HG02943 (cell line): ENCODE measurements at regions not wholly inside any gene's neighbourhood (a gene's known extent, or its start where the extent isn't known, plus 50 kb on each side); places are given as distances from the start of the nearest gene placed in this dataset.
"Not testable (repeated sequence)": the region's sequence is repeated elsewhere in the genome, so short reads cannot be mapped to it uniquely, and the experiment has no call there.

Experiments
- ATAC-seq: cut with Tn5 transposase; IDR thresholded peaks from one replicate; pipeline ENCODE4 v1.9.1; 2021; ENCODE audit warnings: mild to moderate bottlenecking, low read depth, moderate library complexity; ENCODE audit not compliant: unreplicated experiment

DNA sequence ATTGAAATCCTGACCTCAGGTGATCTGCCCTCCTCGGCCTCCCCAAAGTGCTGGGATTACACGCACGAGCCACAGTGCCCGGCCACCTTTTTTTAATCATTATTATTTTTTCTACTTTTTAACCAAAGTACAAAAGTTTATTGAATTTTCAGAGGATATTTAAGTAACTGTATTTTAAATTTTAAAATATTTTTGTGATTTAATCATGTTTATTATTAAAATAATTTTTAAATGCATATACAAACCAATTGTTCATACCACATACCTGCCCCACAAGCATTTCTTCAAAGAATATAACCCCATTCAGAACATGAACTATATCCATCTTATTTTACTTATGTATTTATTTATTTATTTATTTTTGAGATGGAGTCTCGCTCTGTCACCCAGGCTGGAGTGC, 163.6 kb upstream of the MAP2 start:
- ATAC-seq: no peak

DNA sequence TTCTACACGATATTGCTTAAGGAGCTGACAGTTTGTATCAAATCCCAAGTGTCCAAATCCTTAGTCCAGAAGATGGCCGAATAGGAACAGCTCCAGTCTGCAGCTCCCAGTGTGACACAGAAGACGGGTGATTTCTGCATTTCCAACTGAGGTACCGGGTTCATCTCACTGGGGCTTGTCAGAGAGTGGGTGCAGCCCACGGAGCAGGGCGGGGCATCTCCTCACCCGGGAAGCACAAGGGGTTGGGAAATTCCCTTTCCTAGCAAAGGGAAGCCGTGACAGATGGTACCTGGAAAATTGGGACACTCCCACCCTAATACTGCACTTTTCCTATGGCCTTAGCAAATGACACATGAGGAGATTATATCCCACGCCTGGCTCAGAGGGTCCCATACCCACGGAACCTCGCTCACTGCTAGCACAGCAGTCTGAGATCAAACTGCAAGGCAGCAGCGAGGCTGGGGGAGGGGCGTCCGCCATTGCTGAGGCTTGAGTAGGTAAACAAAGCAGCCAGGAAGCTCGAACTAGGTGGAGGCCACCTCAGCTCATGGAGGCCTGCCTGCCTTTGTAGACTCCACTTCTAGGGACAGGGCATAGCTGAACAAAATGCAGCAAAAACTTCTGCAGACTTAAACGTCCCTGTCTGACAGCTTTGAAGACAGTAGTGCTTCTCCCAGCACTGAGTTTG, 162.3 kb upstream of the MAP2 start:
- ATAC-seq: not testable (repeated sequence)

- ATAC-seq: no peak
These were observed 154.8 kb upstream of the MAP2 start for GRCh38 chr2:209269024-209269423.

- ATAC-seq: no peak
These were observed 147.8 kb upstream of the MAP2 start for GRCh38 chr2:209276000-209276399.

GRCh38 chr2:209277444-209277843, 146.4 kb upstream of the MAP2 start:
- ATAC-seq: no peak

- no peak for ATAC-seq
These were observed 125.2 kb upstream of the MAP2 start for GRCh38 chr2:209298601-209299000.

DNA sequence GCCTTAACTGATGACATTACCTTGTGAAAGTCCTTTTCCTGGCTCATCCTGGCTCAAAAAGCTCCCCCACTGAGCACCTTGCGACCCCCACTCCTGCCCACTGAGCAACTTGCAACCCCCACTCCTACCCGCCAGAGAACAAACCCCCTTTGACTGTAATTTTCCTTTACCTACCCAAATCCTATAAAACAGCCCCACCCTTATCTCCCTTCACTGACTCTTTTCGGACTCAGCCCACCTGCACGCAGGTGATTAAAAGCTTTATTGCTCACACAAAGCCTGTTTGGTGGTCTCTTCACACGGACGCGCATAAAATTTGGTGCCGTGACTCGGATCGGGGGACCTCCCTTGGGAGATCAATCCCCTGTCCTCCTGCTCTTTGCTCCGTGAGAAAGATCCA, 124.4 kb upstream of the MAP2 start:
- ATAC-seq: not testable (repeated sequence)

- not testable (repeated sequence) for ATAC-seq
These were observed 123.1 kb upstream of the MAP2 start for GRCh38 chr2:209300766-209301165.

DNA sequence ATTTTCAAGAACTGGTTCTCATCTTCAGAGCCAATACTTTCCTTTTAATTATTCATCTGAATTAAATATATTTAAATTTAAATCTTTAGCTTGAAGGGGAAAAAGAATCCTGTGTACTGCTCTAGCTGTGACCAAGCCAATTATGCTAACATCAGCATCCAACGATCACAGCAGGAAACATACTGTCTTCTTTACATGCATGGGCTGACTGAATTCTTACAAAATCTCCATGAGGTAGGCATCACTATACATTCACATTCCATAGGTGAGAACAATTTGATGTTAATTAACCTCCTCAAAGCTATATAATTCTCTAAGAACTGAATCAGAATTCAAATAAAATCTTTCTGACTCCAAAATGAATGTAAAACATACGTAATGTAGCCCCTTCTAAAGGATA, 118.8 kb upstream of the MAP2 start:
- no peak for ATAC-seq

DNA sequence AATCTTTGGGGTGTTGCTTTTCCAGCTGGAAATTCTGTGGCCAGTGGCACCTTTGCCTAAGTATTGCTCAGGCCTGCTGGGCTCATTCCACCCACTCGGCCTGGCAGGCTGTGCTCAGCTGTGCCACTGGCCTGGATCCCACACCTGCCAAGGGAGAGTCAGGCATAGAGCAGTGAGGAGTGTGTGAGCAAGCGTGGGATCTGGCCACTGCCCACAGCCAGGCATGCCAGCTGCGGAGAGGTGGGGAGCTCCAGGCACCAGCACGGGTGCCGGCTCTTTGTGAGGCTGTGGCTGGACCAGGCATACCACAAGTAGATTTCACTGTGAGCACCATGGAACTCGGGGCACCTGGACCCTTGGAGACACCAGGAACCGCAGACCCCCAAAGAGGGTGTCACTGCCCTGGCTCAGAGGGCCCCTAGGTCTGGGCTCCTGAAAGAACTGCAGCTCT, 118.1 kb upstream of the MAP2 start:
- ATAC-seq: no peak

DNA sequence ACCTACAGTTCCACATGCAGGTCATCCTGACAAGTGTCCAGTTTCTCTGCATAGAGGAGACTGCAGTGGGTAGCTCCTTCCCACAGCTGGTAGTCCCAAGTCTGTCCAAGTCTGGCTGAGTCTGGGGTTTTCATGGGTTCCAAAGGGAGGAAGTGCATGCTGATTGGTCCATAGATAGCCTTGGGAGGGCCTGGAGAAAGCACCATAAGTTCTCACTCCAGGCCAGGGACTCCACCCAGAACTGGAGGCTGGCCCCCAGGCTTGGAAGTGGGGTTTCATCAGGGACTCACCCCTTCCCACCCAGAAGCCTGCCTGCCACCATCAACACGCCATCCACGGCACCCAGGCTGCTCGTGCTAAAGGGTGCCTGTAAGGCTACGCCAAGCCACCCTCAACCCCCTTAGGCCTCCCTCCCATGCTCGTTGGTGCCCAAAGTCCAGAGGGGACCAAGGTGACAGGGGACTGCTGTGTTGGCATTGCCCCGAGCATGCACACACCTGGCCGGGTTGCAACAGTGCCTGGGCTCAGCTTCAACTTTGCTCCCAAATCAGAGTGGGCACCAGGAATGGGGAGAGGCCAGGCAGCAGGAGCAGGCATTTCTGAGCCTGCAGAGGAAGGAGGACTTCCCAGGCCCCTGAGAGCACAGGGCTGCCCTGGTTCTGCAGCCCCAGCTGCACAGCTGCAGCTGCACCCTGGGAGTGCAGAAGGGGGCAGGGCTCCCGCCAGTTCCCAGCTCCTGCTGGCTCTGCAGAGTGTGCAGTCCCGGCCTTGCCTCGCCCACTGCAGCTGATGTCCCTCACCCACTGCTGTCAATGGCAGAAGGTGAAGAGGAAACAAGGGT, 116.5 kb upstream of the MAP2 start:
- ATAC-seq: no peak

- no peak for ATAC-seq
These were observed 115.4 kb upstream of the MAP2 start for GRCh38 chr2:209308415-209308814.

GRCh38 chr2:209311948-209312347, 111.9 kb upstream of the MAP2 start:
- no peak for ATAC-seq

DNA sequence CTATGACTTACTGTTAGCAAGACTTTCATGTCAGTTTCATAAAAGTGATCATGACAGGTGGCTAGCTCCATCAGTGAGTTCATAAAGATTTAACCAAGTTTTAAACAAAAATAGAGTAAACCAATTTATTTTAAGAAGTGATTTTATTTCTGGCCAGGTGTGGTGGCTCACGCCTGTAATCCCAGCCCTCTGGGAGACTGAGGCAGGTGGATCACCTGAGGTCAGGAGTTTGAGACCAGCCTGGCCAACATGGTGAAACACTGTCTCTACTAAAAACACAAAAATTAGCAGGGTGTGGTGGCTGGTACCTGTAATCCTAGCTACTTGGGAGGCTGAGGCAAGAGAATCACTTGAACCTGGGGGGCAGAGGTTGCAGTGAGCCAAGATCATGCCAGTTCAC, 111.4 kb upstream of the MAP2 start:
- not testable (repeated sequence) for ATAC-seq

DNA sequence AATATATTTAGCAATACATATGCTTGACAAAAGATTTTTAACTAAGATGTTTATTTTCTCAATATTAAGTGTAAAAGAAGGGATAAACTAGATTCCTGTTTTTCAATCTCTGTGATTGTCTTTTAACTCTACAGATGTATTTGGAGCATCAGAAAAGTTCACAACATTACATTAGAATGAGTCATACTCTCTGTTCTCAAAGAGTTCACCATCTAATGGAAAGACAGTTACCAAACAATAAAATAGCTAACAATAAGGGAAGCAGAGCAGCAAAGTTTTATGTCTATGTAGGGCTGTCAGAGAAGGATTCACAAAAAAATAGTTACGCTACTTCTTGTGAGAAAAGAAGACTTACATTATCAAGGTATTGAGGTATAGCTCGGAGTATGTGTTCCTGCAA, 109.2 kb upstream of the MAP2 start:
- no peak for ATAC-seq

DNA sequence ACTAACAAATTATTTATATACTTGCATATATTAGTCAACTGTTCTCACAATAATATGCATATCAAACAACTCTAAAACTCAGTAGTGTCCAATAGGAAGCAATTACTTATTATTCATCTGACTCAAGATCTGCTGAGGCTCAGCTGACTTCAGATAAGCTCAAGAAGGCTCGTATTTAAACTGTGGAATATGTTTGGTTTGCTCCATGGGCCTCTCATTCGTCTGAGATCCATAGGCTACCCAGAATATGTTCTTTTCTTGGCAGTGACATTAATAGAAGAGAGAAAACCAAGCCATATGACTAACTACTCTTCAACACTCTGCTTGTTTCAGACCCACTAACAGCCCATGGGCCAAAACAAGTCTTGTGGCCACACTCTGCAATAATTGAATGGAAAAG, 107.7 kb upstream of the MAP2 start:
- no peak for ATAC-seq

- ATAC-seq: no peak
These were observed 102.8 kb upstream of the MAP2 start for GRCh38 chr2:209321076-209321475.

GRCh38 chr2:209321581-209321980, 102.3 kb upstream of the MAP2 start:
- ATAC-seq: no peak

DNA sequence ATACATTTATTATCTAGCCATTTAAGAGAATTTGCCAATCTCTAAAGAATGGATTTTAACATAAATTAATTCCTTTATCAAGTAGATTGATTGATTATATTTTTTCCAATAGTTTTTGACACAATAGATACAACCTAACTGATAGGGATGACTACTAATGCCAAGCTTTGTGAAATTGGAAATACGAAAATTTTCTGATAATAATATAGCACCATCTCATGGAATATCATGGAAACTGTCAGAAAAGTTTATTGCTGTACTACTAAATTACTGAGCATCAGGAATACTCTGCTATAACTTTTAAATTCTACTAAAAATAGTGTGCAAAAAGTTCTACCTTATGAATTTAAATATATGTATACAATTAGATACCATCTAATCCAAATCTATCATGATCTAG, 101.8 kb upstream of the MAP2 start:
- ATAC-seq: no peak

DNA sequence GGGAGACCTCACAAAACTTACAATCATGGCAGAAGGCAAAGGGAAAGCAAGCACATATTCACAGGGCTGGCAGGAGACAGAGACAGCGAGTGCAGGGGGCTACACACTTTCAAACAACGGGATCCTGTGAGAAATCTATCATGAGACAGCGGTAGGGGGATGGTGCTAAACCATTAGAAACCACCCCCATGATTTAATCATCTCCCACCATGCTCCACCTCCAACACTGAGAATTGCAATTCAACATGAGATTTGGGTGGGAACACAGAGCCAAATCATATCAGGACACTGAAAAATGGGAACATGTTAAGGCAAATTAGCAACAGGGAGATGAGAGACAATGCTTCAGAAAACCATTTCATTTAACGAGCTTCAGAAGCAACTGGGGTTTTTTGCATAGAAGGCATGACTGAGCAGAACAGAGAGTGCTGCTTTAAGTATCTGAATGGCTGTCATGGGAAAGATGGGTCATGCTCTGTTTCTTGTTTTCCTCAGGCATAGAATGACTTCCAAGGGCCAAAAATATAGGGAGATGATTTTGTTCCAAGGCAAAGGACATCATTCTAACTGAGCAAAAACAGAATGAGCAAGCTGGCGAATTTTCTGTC, 100.8 kb upstream of the MAP2 start:
- ATAC-seq: no peak

DNA sequence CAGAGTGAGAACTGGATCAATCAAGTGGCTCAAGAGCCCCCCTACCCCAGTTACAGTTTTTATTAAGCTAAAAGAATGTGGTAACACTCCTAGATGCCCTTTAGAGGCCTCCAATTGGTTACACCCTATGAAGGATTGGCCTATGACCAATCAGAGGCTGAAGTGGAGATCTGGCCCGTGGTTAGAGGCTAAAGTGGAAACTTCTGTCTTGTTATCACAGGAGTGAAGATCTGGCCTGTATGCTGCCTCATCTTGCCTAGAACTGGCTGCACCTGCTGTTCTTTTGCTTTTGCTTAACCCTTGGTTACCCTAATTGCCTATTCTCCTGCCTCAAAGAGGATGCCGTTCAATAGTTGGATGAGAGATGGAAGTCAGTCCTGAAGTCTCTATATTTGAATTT, 100.1 kb upstream of the MAP2 start:
- ATAC-seq: no peak

GRCh38 chr2:209324281-209324680, 99.6 kb upstream of the MAP2 start:
- ATAC-seq: no peak
